Neural crest cell (in vitro differentiated cells): ENCODE measurements at regions not wholly inside any gene's neighbourhood (a gene's known extent, or its start where the extent isn't known, plus 50 kb on each side); places are given as distances from the start of the nearest gene placed in this dataset.

Experiments
- DNase-seq: peaks from one replicate; pipeline ENCODE4 v3.0.0; 2021; ENCODE audit warnings: low read depth, mixed read lengths, low spot score
- H3K27ac Mint-ChIP-seq: one replicate; pipeline ENCODE4 v1.8.0; 2021; ENCODE audit warnings: mild to moderate bottlenecking, mixed read lengths; ENCODE audit not compliant: unreplicated experiment
- H3K27me3 Mint-ChIP-seq: 2 replicates; pipeline ENCODE4 v1.8.0; 2021; ENCODE audit warnings: low read depth, mild to moderate bottlenecking, mixed read lengths
- H3K36me3 Mint-ChIP-seq: 2 replicates; pipeline ENCODE4 v1.8.0; 2021; ENCODE audit warnings: low read depth, mild to moderate bottlenecking, mixed read lengths
- H3K4me1 Mint-ChIP-seq: 2 replicates; pipeline ENCODE4 v1.8.0; 2021; ENCODE audit warnings: mixed read lengths
- H3K4me3 Mint-ChIP-seq: one replicate; pipeline ENCODE4 v1.8.0; 2021; ENCODE audit warnings: mild to moderate bottlenecking, mixed read lengths
- H3K9me3 Mint-ChIP-seq: 2 replicates; pipeline ENCODE4 v1.8.0; 2021; ENCODE audit warnings: mixed read lengths
- TF ChIP-seq, protein P1 (sequence below): fragments of 200-600 bp; sonication (generic); conservative IDR thresholded peaks from 2 replicates; pipeline ENCODE4 v1.5.0; 2021; ENCODE audit warnings: antibody characterized with exemption, mild to moderate bottlenecking

DNA sequence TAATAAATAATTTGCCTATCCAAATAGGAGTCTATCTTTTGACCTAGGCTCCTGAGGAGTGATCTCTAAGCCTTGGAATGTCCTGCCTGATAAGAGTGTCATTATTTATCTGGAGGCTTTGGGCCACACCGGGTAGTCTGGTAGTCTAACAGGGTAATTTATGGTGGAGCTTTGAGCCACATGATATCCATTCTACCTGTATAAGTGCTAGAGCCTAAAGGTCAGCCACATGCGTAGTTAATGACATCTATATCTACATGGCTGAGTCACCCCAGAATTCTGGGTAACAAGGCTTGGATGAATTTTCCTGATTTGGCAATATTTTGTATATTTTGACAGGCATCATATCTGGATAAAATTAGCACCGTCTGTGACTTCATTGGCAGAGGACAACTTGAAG lies 681.4 kb downstream of the MCTP2 start:
- peaks cover 28% of the 10 kb centered on the region for H3K4me1 Mint-ChIP-seq
- no peak for DNase-seq
- no peak overlapping the region for H3K27ac Mint-ChIP-seq
- peaks cover 6% of the 10 kb centered on the region for H3K36me3 Mint-ChIP-seq
- no peak overlapping the region for H3K4me3 Mint-ChIP-seq
- TF ChIP-seq, protein P1, sequence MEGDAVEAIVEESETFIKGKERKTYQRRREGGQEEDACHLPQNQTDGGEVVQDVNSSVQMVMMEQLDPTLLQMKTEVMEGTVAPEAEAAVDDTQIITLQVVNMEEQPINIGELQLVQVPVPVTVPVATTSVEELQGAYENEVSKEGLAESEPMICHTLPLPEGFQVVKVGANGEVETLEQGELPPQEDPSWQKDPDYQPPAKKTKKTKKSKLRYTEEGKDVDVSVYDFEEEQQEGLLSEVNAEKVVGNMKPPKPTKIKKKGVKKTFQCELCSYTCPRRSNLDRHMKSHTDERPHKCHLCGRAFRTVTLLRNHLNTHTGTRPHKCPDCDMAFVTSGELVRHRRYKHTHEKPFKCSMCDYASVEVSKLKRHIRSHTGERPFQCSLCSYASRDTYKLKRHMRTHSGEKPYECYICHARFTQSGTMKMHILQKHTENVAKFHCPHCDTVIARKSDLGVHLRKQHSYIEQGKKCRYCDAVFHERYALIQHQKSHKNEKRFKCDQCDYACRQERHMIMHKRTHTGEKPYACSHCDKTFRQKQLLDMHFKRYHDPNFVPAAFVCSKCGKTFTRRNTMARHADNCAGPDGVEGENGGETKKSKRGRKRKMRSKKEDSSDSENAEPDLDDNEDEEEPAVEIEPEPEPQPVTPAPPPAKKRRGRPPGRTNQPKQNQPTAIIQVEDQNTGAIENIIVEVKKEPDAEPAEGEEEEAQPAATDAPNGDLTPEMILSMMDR, result no peak
- H3K27me3 Mint-ChIP-seq, result no peaks in the 10 kb centered on the region
- H3K9me3 Mint-ChIP-seq, result peaks cover 17% of the 10 kb centered on the region

- H3K4me3 Mint-ChIP-seq, result peak overlapping the region; percentile 72
- TF ChIP-seq, protein P1, result no peak
- DNase-seq, result peak; percentile 4
- peaks cover 4% of the 10 kb centered on the region for H3K9me3 Mint-ChIP-seq
- no peaks in the 10 kb centered on the region for H3K27me3 Mint-ChIP-seq
- peaks cover 3% of the 10 kb centered on the region for H3K36me3 Mint-ChIP-seq
- H3K4me1 Mint-ChIP-seq, result peaks cover 38% of the 10 kb centered on the region
- H3K27ac Mint-ChIP-seq, result peak overlapping the region; percentile 46
Measured at GRCh38 chr15:94917068-94917467, 685.7 kb downstream of the MCTP2 start.

GRCh38 chr15:94921936-94922335 lies 690.6 kb downstream of the MCTP2 start:
- Mint-ChIP-seq H3K27ac (no peak overlapping the region), H3K9me3 (no peaks in the 10 kb centered on the region), H3K4me1 (peaks cover 18% of the 10 kb centered on the region), H3K4me3 (no peak overlapping the region), H3K36me3 (no peaks in the 10 kb centered on the region), H3K27me3 (no peaks in the 10 kb centered on the region)
- TF ChIP-seq, protein P1, result no peak
- DNase-seq, result no peak

DNA sequence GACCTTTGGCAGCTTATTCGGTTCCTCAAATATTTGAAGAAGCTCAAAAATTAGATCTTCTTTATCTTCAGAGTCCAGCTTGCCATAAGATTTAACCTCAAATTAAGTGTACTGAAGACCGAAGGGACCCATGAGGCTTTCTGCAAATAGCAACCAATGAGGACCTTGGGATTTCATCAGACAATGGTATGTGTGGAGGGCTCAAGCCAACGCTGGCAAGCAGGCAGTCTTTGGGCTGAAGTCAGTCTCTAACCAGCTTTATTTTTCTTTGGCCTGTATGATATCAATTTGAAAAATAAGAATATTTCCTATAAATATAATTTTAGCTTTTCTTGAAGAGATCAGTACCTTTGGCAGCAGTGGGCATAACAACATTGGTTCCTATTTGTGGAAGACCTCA lies 692.7 kb downstream of the MCTP2 start:
- TF ChIP-seq, protein P1, result no peak
- DNase-seq, result no peak
- Mint-ChIP-seq H3K27me3 (no peaks in the 10 kb centered on the region), H3K4me1 (peaks cover 4% of the 10 kb centered on the region), H3K4me3 (no peak overlapping the region), H3K9me3 (peaks cover 5% of the 10 kb centered on the region), H3K36me3 (no peaks in the 10 kb centered on the region), H3K27ac (no peak overlapping the region)

GRCh38 chr15:94924971-94925598 lies 693.7 kb downstream of the MCTP2 start:
- peaks cover 5% of the 10 kb centered on the region for H3K9me3 Mint-ChIP-seq
- H3K36me3 Mint-ChIP-seq, result no peaks in the 10 kb centered on the region
- no peak overlapping the region for H3K4me3 Mint-ChIP-seq
- TF ChIP-seq, protein P1, result no peak
- no peak overlapping the region for H3K27ac Mint-ChIP-seq
- H3K27me3 Mint-ChIP-seq, result no peaks in the 10 kb centered on the region
- H3K4me1 Mint-ChIP-seq, result no peaks in the 10 kb centered on the region
- DNase-seq, result no peak

DNA sequence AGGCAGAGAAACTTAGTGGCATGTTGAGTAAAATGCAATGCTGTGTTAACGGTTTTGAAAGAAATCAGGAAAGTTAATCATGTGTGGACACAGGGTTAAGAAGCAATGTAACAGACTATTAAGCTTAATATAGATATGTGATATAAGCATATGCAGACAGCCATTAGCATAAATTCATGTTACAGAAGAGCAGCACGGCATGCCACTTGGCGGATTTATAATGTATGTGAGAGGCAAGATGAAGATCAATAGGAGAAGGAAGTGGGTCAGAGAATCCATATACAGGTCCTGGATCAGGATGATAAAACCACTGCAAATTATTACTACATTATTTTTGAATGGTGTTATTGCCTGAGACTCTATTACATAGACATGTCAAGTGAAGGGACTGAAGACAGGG lies 694.3 kb downstream of the MCTP2 start:
- Mint-ChIP-seq H3K36me3 (no peaks in the 10 kb centered on the region), H3K4me3 (no peak overlapping the region), H3K4me1 (no peaks in the 10 kb centered on the region), H3K27me3 (no peaks in the 10 kb centered on the region), H3K9me3 (peaks cover 5% of the 10 kb centered on the region), H3K27ac (no peak overlapping the region)
- TF ChIP-seq, protein P1, result no peak
- no peak for DNase-seq
